ENCODE measurements at regions not wholly inside any gene's neighbourhood (a gene's known extent, or its start where the extent isn't known, plus 50 kb on each side); places are given as distances from the start of the nearest gene placed in this dataset.

GRCh38 chr5:89005990-89006389 lies 123.0 kb upstream of the MEF2C start:
- TF ChIP-seq EZH2 (IDR thresholded peaks at IDR 0.05; ENCODE audit: insufficient read depth, poor library complexity, severe bottlenecking), result no peak
- TF ChIP-seq EZH2phosphoT487 (IDR thresholded peaks at IDR 0.05; ENCODE audit: insufficient read depth, low read depth), result no peak
